Activated CD4-positive, alpha-beta T cell treated with anti-CD3 and anti-CD28 coated beads for 1 hour (primary cell): ENCODE measurements at regions not wholly inside any gene's neighbourhood (a gene's known extent, or its start where the extent isn't known, plus 50 kb on each side); places are given as distances from the start of the nearest gene placed in this dataset.

Experiments
- DNase-seq: peaks from one replicate; pipeline ENCODE4 v3.0.0-alpha.2; 2020

DNA sequence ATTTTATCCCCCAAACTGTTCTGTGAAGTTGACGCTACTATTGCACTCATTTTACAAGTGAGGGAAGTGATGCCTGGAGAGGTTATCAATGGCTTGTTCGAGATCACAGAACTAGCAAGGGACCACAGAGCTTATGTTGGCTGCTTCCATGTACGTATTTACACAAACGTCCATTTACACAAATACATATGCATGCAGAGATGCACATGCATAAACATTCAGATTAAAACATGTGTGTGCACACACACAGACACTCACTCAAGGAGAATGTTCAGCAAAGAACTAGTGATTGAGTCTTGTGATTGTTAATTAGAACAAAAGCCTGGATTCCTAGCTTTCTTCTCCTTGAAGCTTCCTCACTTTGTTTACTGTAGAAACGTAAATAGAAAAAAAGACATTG is 321.5 kb upstream of the CHD6 start:
- DNase-seq: no peak

DNA sequence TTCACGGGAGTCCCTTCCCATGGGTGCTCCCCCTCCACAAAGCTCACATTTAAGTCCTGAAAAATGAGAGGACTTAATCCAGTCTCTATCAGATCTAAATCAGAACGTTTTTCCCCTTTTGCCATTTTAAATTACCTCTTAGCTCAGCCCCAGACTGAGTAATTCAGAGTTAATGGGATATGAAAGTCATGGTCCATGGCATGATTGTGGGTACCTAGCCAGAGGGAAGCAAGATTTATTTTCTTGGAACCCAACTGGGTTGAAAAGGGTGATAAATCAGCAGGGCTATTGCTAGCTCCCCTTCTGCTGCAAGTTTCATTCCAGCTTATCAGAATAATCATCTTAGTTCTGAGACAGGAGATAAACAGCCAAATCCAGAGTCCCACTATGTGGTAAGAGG is 320.2 kb upstream of the CHD6 start:
- no peak for DNase-seq

- no peak for DNase-seq
These were observed 317.1 kb upstream of the CHD6 start for GRCh38 chr20:41935259-41935791.

- DNase-seq: no peak
These were observed 314.3 kb upstream of the CHD6 start for GRCh38 chr20:41932431-41932830.

DNA sequence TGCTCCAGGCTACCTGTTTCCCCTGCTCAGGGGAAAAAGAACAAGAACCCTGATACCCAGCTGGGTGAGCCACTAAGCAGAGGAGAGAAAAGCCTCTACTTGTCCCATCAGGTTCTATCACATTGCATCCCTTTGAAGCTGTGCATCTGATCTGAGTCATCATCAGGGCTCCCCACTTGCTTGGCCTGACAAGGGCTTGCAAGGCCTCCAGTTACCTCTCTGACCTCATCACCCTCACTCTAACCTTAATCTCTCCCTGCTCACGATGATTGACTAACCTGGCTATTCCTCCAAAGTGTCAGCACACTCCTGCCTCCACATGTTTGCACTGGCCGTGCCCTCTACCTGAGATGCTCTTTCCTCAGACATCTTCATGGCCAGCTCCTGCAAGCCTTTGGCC is 309.5 kb upstream of the CHD6 start:
- no peak for DNase-seq

DNA sequence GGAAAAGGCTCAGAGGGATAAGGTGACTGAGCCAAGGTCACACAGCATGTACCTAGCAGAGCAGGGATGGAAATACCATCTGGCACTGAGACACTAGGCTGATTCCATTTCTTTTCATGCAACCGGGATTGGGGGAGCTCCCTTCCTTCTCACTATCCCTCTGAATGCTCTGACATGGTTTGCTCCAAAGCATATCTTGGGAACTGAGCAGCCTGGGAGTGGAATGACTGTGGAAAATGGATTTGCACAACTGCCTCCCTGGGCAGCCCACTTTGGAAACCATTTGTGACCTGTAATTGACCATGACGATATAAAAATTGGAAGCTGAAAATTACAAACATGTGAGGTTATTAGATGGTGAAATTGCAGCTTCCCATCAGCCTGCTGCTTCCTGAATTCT is 309.0 kb upstream of the CHD6 start:
- no peak for DNase-seq

DNA sequence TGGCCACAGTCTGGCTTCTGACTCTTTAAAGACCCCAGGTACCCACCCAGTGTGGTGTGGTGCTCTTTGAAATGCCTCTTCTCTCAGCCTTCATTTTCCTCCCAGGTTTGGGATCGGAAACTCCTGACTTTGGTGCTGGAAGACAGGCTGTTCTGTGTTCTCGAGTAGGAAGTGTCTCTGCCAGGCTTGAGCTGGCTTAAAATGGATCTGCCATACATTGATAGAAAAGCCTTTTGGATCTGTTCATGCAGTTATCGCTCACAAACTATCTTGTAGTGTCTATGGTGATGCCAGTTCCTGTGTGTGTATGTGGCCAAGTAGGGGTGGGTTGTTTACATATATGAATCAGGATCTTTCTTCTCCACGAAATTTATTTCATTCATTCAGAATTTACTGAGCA is 307.3 kb upstream of the CHD6 start:
- DNase-seq: no peak

DNA sequence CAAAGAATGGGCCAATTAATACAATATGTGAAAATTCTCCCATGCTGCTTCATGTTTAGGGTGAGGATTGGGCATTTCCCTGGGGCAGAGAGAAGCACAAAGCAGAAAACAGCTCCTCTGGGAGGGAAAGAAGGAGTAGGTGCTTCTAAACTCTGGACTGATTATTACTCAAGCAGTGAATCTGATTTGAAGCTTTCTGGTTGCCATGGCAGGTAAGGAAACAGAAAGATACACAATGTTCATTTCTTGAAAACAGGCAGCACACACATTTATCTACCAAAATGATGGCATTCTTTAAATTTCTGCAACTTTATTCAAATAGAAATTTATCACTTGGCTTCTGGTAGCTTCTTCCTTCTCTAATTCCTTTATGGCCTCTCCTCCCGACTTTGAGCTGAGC is 305.4 kb upstream of the CHD6 start:
- DNase-seq: no peak

- DNase-seq: no peak
These were observed 295.0 kb upstream of the CHD6 start for GRCh38 chr20:41913146-41913545.

DNA sequence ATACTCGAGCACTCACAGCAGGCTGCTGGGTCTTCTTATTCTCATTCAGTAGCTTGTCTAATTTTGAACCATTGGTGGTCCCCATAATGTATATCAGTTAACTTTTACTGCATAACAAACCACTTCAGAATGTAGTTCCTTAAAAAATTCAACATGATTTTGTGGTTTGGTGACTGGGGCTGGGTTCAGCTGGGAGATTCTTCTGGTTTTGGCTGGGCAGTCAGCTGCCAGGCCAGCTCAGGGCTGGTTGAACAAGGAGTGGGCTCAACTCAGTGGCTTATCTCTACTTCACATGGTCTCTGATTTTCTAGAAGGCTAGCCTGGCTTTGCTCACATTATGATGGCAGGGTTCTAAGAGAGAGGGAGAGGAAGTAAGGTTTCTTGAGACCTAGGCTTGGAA is 292.4 kb upstream of the CHD6 start:
- no peak for DNase-seq

GRCh38 chr20:41905199-41905598 is 287.0 kb upstream of the CHD6 start:
- no peak for DNase-seq

DNA sequence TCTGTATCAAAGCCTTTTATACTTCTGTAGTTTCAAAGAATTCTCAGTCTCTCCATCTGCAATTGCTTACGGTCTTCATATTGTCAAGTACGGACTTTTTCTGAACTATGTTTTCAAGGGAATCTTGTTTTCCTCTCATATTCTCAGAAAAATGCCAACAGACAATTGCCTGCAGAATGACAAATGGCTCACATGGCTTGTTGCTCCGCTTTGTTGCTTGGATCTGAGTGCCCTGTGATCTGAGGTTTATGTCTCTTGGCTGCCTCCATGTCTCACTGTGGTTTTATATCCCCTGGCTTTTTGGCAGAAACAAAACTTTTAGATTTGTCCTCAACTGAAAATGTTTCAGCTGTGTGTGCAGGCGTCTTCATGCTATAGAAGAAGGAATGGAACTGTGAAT is 285.4 kb upstream of the CHD6 start:
- DNase-seq: no peak

DNA sequence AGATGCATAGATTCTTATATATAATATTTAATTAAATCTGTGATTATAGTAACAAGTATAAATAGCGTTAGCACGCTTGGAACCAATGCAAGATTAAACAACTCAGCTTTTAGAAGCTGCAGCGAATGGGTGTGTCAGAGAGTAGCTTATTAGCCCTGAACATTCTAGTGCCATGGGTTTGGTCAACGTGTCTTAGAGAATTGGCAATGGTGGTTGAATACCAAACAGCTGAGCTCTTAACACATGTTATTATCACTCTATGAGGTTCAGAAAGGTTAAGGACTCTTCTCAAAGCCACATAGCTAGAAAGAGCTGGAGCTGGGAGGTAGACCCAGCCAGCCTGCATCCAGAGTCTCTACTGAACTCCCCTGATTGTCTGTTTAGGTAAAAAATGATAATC is 284.2 kb upstream of the CHD6 start:
- DNase-seq: no peak

DNA sequence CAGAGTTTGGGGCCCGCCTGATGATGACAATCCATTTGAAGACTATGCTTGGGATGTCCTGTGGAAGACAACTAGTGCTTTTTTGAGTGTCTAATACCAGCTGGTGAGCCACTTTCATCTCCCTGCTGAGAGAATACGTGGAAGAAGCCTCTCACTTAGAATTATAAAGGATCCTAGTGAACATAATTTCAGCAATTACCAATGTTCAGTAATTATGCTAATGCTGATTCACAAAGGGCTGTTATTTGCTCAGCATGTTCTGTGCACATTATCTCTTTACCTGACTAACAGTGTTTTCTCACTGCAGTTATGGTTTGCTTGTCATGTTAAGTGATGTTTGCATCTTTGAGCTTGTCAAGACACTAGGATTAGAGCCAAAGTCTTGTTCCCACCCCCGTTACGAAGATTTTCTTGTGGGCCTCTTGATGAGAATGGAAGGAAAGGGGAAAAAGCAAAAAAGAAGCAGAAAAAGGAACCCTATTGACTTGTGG is 282.1 kb upstream of the CHD6 start:
- no peak for DNase-seq

DNA sequence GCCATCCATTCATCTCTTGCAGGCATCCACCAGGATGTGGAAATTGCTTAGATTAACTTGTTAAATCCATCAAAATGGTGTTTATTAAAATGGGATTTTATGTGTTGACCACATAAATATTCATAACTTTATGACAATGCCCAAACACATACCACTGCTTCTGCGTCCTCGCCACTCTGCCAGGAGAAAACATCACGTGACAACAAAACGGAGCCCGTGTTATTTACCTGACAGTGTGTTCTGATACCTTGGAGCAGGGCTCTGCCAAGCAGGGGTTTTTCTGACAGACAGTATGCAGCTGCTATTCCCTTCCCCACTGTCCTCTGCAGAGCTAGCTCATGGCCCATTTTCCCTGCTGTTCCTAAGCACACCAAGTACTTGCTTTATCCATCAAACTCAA is 279.5 kb upstream of the CHD6 start:
- no peak for DNase-seq

GRCh38 chr20:41895241-41896032 is 277.3 kb upstream of the CHD6 start:
- no peak for DNase-seq

GRCh38 chr20:41894255-41894963 is 276.2 kb upstream of the CHD6 start:
- no peak for DNase-seq

GRCh38 chr20:41892031-41892430 is 273.9 kb upstream of the CHD6 start:
- DNase-seq: no peak

DNA sequence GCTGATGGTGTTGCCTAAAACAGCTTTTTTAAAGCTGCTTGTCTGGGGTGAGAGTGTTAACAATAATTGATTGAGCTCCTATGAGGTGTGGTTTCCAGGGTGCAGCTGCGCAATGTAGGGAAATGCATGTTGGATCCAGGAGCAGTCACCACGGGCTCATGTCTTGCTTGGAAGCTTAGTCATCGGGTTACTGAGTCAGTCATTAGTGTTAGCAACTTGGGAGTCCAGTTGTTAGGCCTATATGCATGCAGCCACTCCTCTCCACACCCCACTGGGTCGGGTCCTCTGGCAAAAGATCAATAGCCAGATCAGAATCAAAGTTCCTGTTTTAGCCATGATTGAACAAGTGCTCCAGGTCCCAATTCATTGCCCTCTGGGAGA is 271.7 kb upstream of the CHD6 start:
- no peak for DNase-seq

- DNase-seq: no peak
These were observed 271.1 kb upstream of the CHD6 start for GRCh38 chr20:41889126-41889843.

GRCh38 chr20:41888434-41888833 is 270.3 kb upstream of the CHD6 start:
- DNase-seq: no peak

- no peak for DNase-seq
These were observed 269.3 kb upstream of the CHD6 start for GRCh38 chr20:41887500-41887899.

- DNase-seq: no peak
These were observed 263.4 kb upstream of the CHD6 start for GRCh38 chr20:41881466-41882046.
